ENCODE measurements at regions not wholly inside any gene's neighbourhood (a gene's known extent, or its start where the extent isn't known, plus 50 kb on each side); places are given as distances from the start of the nearest gene placed in this dataset.

GRCh38 chr5:38777111-38777510 lies 68.7 kb upstream of the OSMR start:
- Histone ChIP-seq H3K36me3 (ENCODE audit: insufficient read depth, low read length) (no peaks in the 10 kb centered on the region), H3K79me2 (ENCODE audit: insufficient read depth, low read length) (no peaks in the 10 kb centered on the region), H3K4me3 (ENCODE audit: low read depth, low read length, poor library complexity, severe bottlenecking) (no peak overlapping the region), H3K27me3 (ENCODE audit: insufficient read depth, low read length) (no peaks in the 10 kb centered on the region), H3F3A (ENCODE audit: insufficient read depth, low read length) (no peaks in the 10 kb centered on the region), H3K27ac (ENCODE audit: low read depth, low read length, poor library complexity, severe bottlenecking) (no peak overlapping the region), H3K9me3 (ENCODE audit: low read length) (no peaks in the 10 kb centered on the region), H3K4me2 (ENCODE audit: low read length) (no peak overlapping the region), H3K9ac (ENCODE audit: low read length) (no peak overlapping the region), H3K9me2 (ENCODE audit: low read depth, low read length) (no peaks in the 10 kb centered on the region; the same call in 1 of the 2 replicates), H3K4me1 (ENCODE audit: insufficient read depth, low read length, severe bottlenecking) (no peaks in the 10 kb centered on the region), H4K20me1 (ENCODE audit: insufficient read depth, low read length) (no peaks in the 10 kb centered on the region), H2AFZ (ENCODE audit: low read length) (no peak overlapping the region)
- TF ChIP-seq EZH2 (IDR thresholded peaks at IDR 0.05; ENCODE audit: borderline replicate concordance, low read length): no peak
- TF ChIP-seq, protein P1, sequence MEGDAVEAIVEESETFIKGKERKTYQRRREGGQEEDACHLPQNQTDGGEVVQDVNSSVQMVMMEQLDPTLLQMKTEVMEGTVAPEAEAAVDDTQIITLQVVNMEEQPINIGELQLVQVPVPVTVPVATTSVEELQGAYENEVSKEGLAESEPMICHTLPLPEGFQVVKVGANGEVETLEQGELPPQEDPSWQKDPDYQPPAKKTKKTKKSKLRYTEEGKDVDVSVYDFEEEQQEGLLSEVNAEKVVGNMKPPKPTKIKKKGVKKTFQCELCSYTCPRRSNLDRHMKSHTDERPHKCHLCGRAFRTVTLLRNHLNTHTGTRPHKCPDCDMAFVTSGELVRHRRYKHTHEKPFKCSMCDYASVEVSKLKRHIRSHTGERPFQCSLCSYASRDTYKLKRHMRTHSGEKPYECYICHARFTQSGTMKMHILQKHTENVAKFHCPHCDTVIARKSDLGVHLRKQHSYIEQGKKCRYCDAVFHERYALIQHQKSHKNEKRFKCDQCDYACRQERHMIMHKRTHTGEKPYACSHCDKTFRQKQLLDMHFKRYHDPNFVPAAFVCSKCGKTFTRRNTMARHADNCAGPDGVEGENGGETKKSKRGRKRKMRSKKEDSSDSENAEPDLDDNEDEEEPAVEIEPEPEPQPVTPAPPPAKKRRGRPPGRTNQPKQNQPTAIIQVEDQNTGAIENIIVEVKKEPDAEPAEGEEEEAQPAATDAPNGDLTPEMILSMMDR (IDR thresholded peaks at IDR 0.05; ENCODE audit: low read length): no peak

DNA sequence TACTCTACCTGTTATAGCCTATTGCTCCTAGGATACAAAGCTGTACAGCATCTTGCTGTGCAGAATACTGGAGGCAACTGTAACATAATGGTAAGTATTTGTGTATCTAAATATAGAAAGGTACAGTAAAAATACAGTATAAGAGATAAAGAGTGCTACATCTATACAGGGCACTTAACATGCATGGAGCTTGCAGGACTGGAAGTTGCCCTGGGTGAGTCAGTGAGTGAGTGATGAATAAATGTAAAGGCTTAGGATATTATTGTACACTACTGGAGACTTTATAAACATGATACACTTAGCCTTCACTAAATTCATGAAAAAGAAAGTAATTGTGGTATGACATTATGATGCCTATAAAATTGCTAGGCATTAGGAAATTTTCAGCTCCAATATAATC lies 65.5 kb upstream of the OSMR start:
- H3K9me3 ChIP-seq (ENCODE audit: low read length): no peaks in the 10 kb centered on the region
- no peaks in the 10 kb centered on the region for H3K27me3 ChIP-seq (ENCODE audit: insufficient read depth, low read length)
- H4K20me1 ChIP-seq (ENCODE audit: insufficient read depth, low read length): no peaks in the 10 kb centered on the region
- H3K4me2 ChIP-seq (ENCODE audit: low read length): no peak overlapping the region
- H3K9me2 ChIP-seq (ENCODE audit: low read depth, low read length): no peaks in the 10 kb centered on the region; the same call in 1 of the 2 replicates
- no peak for TF ChIP-seq EZH2 (IDR thresholded peaks at IDR 0.05; ENCODE audit: borderline replicate concordance, low read length)
- TF ChIP-seq, protein P1 (IDR thresholded peaks at IDR 0.05; ENCODE audit: low read length): no peak
- H3K79me2 ChIP-seq (ENCODE audit: insufficient read depth, low read length): no peaks in the 10 kb centered on the region
- no peak overlapping the region for H3K4me3 ChIP-seq (ENCODE audit: low read depth, low read length, poor library complexity, severe bottlenecking)
- no peaks in the 10 kb centered on the region for H3K4me1 ChIP-seq (ENCODE audit: insufficient read depth, low read length, severe bottlenecking)
- no peaks in the 10 kb centered on the region for H3K36me3 ChIP-seq (ENCODE audit: insufficient read depth, low read length)
- H2AFZ ChIP-seq (ENCODE audit: low read length): no peak overlapping the region
- H3F3A ChIP-seq (ENCODE audit: insufficient read depth, low read length): no peaks in the 10 kb centered on the region
- H3K27ac ChIP-seq (ENCODE audit: low read depth, low read length, poor library complexity, severe bottlenecking): no peak overlapping the region
- no peak overlapping the region for H3K9ac ChIP-seq (ENCODE audit: low read length)

- Histone ChIP-seq H3K36me3 (ENCODE audit: insufficient read depth, low read length) (no peaks in the 10 kb centered on the region), H3K9me2 (ENCODE audit: low read depth, low read length) (no peaks in the 10 kb centered on the region; the same call in 1 of the 2 replicates), H3K27ac (ENCODE audit: low read depth, low read length, poor library complexity, severe bottlenecking) (no peak overlapping the region), H3K9ac (ENCODE audit: low read length) (no peak overlapping the region), H2AFZ (ENCODE audit: low read length) (no peak overlapping the region), H3K4me2 (ENCODE audit: low read length) (no peak overlapping the region), H3K4me3 (ENCODE audit: low read depth, low read length, poor library complexity, severe bottlenecking) (no peak overlapping the region), H3K4me1 (ENCODE audit: insufficient read depth, low read length, severe bottlenecking) (no peaks in the 10 kb centered on the region), H3K27me3 (ENCODE audit: insufficient read depth, low read length) (no peaks in the 10 kb centered on the region), H3K9me3 (ENCODE audit: low read length) (no peaks in the 10 kb centered on the region), H3F3A (ENCODE audit: insufficient read depth, low read length) (no peaks in the 10 kb centered on the region), H3K79me2 (ENCODE audit: insufficient read depth, low read length) (no peaks in the 10 kb centered on the region), H4K20me1 (ENCODE audit: insufficient read depth, low read length) (no peaks in the 10 kb centered on the region)
- TF ChIP-seq, protein P1 (IDR thresholded peaks at IDR 0.05; ENCODE audit: low read length): no peak
- no peak for TF ChIP-seq EZH2 (IDR thresholded peaks at IDR 0.05; ENCODE audit: borderline replicate concordance, low read length)
Observed at GRCh38 chr5:38780945-38781344, 64.9 kb upstream of the OSMR start.

Data from OCI-LY1 (cell line).